HEK293 (cell line): ENCODE measurements at regions not wholly inside any gene's neighbourhood (a gene's known extent, or its start where the extent isn't known, plus 50 kb on each side); places are given as distances from the start of the nearest gene placed in this dataset.

Source experiments
- CTCF ChIA-PET: fragments of 350-600 bp; formaldehyde crosslinking; extraction: SDS; loops from one replicate; lab custom pipeline; 2021; ENCODE audit warnings: antibody characterized with exemption; lab: Yijun Ruan, JAX
- POLR2A ChIA-PET: fragments of 300-600 bp; formaldehyde crosslinking; extraction: SDS; loops from one replicate; lab custom pipeline; 2020; ENCODE audit warnings: antibody characterized with exemption, inconsistent platforms; lab: Yijun Ruan, JAX
- H3K27ac ChIP-seq: fragments of 200-500 bp; sonication (Bioruptor generic); 2 replicates; pipeline ENCODE4 v1.5.1; 2014; ENCODE audit warnings: low read depth, low read length, control low read depth, inconsistent platforms; ENCODE audit errors: extremely low read depth
- H3K36me3 ChIP-seq, 2 experiments: fragments of 200-500 bp in 1 of 2; sonication (Bioruptor generic) in 1 of 2; 1 replicate in 1 of 2; 2 replicates in 1 of 2; pipeline ENCODE4 v1.5.1; 2014 to 2017; ENCODE audit warnings: inconsistent platforms in 2 of 2, low read length in 2 of 2; ENCODE audit not compliant: control insufficient read depth in 2 of 2, insufficient read depth in 1 of 2
- H3K4me1 ChIP-seq: fragments of 200-500 bp; sonication (Bioruptor generic); 2 replicates; pipeline ENCODE4 v1.5.1; 2014; ENCODE audit warnings: mild to moderate bottlenecking, low read length, inconsistent platforms; ENCODE audit not compliant: control insufficient read depth, insufficient read depth
- H3K4me3 ChIP-seq: 2 replicates; pipeline ENCODE4 v1.5.1; 2011; ENCODE audit warnings: low read depth, mild to moderate bottlenecking, control low read depth, low read length, moderate library complexity
- H3K9me3 ChIP-seq: fragments of 200-500 bp; sonication (Bioruptor generic); 2 replicates; pipeline ENCODE4 v1.5.1; 2014; ENCODE audit warnings: low read depth, low read length, inconsistent platforms; ENCODE audit not compliant: control insufficient read depth, insufficient read depth
- KLF17 ChIP-seq: fragments of 450-650 bp; formaldehyde crosslinking; IDR thresholded peaks from 2 replicates; pipeline ENCODE4 v1.5.1; 2016; ENCODE audit warnings: missing biosample characterization, missing genetic modification characterization
- OSR2 ChIP-seq: fragments of 450-650 bp; formaldehyde crosslinking; IDR thresholded peaks from 2 replicates; pipeline ENCODE4 v1.5.1; 2016; ENCODE audit warnings: missing biosample characterization, missing genetic modification characterization
- ZBTB10 ChIP-seq: fragments of 450-650 bp; formaldehyde crosslinking; IDR thresholded peaks from 2 replicates; pipeline ENCODE4 v1.5.1; 2016; ENCODE audit warnings: missing biosample characterization, missing genetic modification characterization
- ZBTB20 ChIP-seq: fragments of 450-650 bp; formaldehyde crosslinking; IDR thresholded peaks from 2 replicates; pipeline ENCODE4 v1.5.1; 2016; ENCODE audit warnings: missing biosample characterization, missing genetic modification characterization
- ZBTB48 ChIP-seq: fragments of 450-650 bp; formaldehyde crosslinking; IDR thresholded peaks from 2 replicates; pipeline ENCODE4 v1.5.1; 2016; ENCODE audit warnings: missing biosample characterization, missing genetic modification characterization
- ZNF146 ChIP-seq: fragments of 450-650 bp; formaldehyde crosslinking; IDR thresholded peaks from 2 replicates; pipeline ENCODE4 v1.5.1; 2016; ENCODE audit warnings: missing biosample characterization, missing genetic modification characterization
- ZNF157 ChIP-seq: fragments of 450-650 bp; formaldehyde crosslinking; IDR thresholded peaks from 2 replicates; pipeline ENCODE4 v1.5.1; 2016; ENCODE audit warnings: missing biosample characterization, missing genetic modification characterization
- ZNF248 ChIP-seq: fragments of 450-650 bp; formaldehyde crosslinking; IDR thresholded peaks from 2 replicates; pipeline ENCODE4 v1.5.1; 2017; ENCODE audit warnings: missing biosample characterization, missing genetic modification characterization
- ZNF311 ChIP-seq: fragments of 450-650 bp; formaldehyde crosslinking; IDR thresholded peaks from 2 replicates; pipeline ENCODE4 v1.5.1; 2017; ENCODE audit warnings: missing biosample characterization, missing genetic modification characterization, borderline replicate concordance
- ZNF404 ChIP-seq: fragments of 450-650 bp; formaldehyde crosslinking; IDR thresholded peaks from 2 replicates; pipeline ENCODE4 v1.5.1; 2017; ENCODE audit warnings: missing biosample characterization, missing genetic modification characterization
- ZNF48 ChIP-seq: fragments of 450-650 bp; formaldehyde crosslinking; IDR thresholded peaks from 2 replicates; pipeline ENCODE4 v1.5.1; 2016; ENCODE audit warnings: missing biosample characterization, missing genetic modification characterization
- ZNF488 ChIP-seq: fragments of 450-650 bp; formaldehyde crosslinking; IDR thresholded peaks from 2 replicates; pipeline ENCODE4 v1.5.1; 2016; ENCODE audit warnings: missing biosample characterization, missing genetic modification characterization
- ZNF514 ChIP-seq: fragments of 450-650 bp; formaldehyde crosslinking; IDR thresholded peaks from 2 replicates; pipeline ENCODE4 v1.5.1; 2016; ENCODE audit warnings: missing biosample characterization, missing genetic modification characterization
- ZNF555 ChIP-seq: fragments of 450-650 bp; formaldehyde crosslinking; conservative IDR thresholded peaks from 2 replicates; pipeline ENCODE4 v1.5.1; 2017; ENCODE audit warnings: missing biosample characterization, mild to moderate bottlenecking, missing genetic modification characterization, inconsistent platforms
- ZNF558 ChIP-seq: fragments of 450-650 bp; formaldehyde crosslinking; IDR thresholded peaks from 2 replicates; pipeline ENCODE4 v1.5.1; 2016; ENCODE audit warnings: missing biosample characterization, missing genetic modification characterization
- ZNF585B ChIP-seq: fragments of 450-650 bp; formaldehyde crosslinking; IDR thresholded peaks from 2 replicates; pipeline ENCODE4 v1.5.1; 2016; ENCODE audit warnings: missing biosample characterization, missing genetic modification characterization
- ZNF768 ChIP-seq: fragments of 450-650 bp; formaldehyde crosslinking; IDR thresholded peaks from 2 replicates; pipeline ENCODE4 v1.5.1; 2018; ENCODE audit warnings: missing biosample characterization, mild to moderate bottlenecking, missing genetic modification characterization
- ZSCAN5A ChIP-seq: fragments of 450-650 bp; formaldehyde crosslinking; IDR thresholded peaks from 2 replicates; pipeline ENCODE4 v1.5.1; 2016; ENCODE audit warnings: missing biosample characterization, missing genetic modification characterization
- TF ChIP-seq, protein P1 (sequence below): fragments of 450-650 bp; formaldehyde crosslinking; IDR thresholded peaks from 2 replicates; pipeline ENCODE4 v1.5.1; 2016; ENCODE audit warnings: missing biosample characterization, missing genetic modification characterization
- TF ChIP-seq, protein P2 (sequence below): fragments of 450-650 bp; formaldehyde crosslinking; IDR thresholded peaks from 2 replicates; pipeline ENCODE4 v1.5.1; 2017; ENCODE audit warnings: missing biosample characterization, missing genetic modification characterization
- TF ChIP-seq, protein P3 (sequence below): fragments of 450-650 bp; formaldehyde crosslinking; IDR thresholded peaks from 2 replicates; pipeline ENCODE4 v1.5.1; 2016; ENCODE audit warnings: missing biosample characterization, missing genetic modification characterization

- TF ChIP-seq ZBTB10 (tag by site-specific recombination) (no peak), ZNF768 (tag by site-specific recombination) (no peak)
These were observed 346.0 kb upstream of the NCAM1 start (continued) for GRCh38 chr11:112615238-112615637.

GRCh38 chr11:112615891-112616290 lies 345.3 kb upstream of the NCAM1 start:
- no peak overlapping the region for H3K4me3 ChIP-seq
- H3K9me3 ChIP-seq: no peaks in the 10 kb centered on the region
- no peak overlapping the region for H3K27ac ChIP-seq
- H3K4me1 ChIP-seq: no peaks in the 10 kb centered on the region
- ChIA-PET CTCF (no interaction called here), POLR2A (no interaction called here)
- TF ChIP-seq, protein P1, sequence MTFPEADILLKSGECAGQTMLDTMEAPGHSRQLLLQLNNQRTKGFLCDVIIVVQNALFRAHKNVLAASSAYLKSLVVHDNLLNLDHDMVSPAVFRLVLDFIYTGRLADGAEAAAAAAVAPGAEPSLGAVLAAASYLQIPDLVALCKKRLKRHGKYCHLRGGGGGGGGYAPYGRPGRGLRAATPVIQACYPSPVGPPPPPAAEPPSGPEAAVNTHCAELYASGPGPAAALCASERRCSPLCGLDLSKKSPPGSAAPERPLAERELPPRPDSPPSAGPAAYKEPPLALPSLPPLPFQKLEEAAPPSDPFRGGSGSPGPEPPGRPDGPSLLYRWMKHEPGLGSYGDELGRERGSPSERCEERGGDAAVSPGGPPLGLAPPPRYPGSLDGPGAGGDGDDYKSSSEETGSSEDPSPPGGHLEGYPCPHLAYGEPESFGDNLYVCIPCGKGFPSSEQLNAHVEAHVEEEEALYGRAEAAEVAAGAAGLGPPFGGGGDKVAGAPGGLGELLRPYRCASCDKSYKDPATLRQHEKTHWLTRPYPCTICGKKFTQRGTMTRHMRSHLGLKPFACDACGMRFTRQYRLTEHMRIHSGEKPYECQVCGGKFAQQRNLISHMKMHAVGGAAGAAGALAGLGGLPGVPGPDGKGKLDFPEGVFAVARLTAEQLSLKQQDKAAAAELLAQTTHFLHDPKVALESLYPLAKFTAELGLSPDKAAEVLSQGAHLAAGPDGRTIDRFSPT (tag by site-specific recombination): no peak
- TF ChIP-seq, protein P2, sequence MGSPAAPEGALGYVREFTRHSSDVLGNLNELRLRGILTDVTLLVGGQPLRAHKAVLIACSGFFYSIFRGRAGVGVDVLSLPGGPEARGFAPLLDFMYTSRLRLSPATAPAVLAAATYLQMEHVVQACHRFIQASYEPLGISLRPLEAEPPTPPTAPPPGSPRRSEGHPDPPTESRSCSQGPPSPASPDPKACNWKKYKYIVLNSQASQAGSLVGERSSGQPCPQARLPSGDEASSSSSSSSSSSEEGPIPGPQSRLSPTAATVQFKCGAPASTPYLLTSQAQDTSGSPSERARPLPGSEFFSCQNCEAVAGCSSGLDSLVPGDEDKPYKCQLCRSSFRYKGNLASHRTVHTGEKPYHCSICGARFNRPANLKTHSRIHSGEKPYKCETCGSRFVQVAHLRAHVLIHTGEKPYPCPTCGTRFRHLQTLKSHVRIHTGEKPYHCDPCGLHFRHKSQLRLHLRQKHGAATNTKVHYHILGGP (tag by site-specific recombination): no peak
- TF ChIP-seq ZNF311 (tag by site-specific recombination): no peak
- TF ChIP-seq ZNF514 (tag by site-specific recombination): no peak
- no peak for TF ChIP-seq ZNF488
- no peak for TF ChIP-seq KLF17 (tag by site-specific recombination)
- TF ChIP-seq ZBTB20 (tag by site-specific recombination): no peak
- no peaks in the 10 kb centered on the region for H3K36me3 ChIP-seq

- Histone ChIP-seq H3K4me1 (no peaks in the 10 kb centered on the region), H3K27ac (no peak overlapping the region), H3K9me3 (no peaks in the 10 kb centered on the region), H3K36me3 (no peaks in the 10 kb centered on the region), H3K4me3 (no peak overlapping the region)
- CTCF ChIA-PET: no interaction called here
- POLR2A ChIA-PET: no interaction called here
- no peak for TF ChIP-seq ZNF555 (tag by site-specific recombination)
- no peak for TF ChIP-seq ZNF48 (tag by site-specific recombination)
- TF ChIP-seq ZSCAN5A: no peak
- no peak for TF ChIP-seq ZNF488
- no peak for TF ChIP-seq OSR2
- TF ChIP-seq, protein P3, sequence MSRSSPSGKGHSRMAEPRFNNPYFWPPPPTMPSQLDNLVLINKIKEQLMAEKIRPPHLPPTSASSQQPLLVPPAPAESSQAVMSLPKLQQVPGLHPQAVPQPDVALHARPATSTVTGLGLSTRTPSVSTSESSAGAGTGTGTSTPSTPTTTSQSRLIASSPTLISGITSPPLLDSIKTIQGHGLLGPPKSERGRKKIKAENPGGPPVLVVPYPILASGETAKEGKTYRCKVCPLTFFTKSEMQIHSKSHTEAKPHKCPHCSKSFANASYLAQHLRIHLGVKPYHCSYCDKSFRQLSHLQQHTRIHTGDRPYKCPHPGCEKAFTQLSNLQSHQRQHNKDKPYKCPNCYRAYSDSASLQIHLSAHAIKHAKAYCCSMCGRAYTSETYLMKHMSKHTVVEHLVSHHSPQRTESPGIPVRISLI (tag by site-specific recombination): no peak
- TF ChIP-seq ZBTB48 (tag by site-specific recombination): no peak
- TF ChIP-seq ZNF585B (tag by site-specific recombination): no peak
- TF ChIP-seq ZNF157 (tag by site-specific recombination): no peak
- TF ChIP-seq ZNF146 (tag by site-specific recombination): no peak
- no peak for TF ChIP-seq ZNF404
- TF ChIP-seq ZNF248 (tag by site-specific recombination): no peak
- no peak for TF ChIP-seq ZNF558
These were observed 344.7 kb upstream of the NCAM1 start for GRCh38 chr11:112616327-112617097.
